Naive thymus-derived CD4-positive, alpha-beta T cell (primary cell): ENCODE measurements at regions not wholly inside any gene's neighbourhood (a gene's known extent, or its start where the extent isn't known, plus 50 kb on each side); places are given as distances from the start of the nearest gene placed in this dataset.

ENCODE experiments used
- ATAC-seq: fragments of 150-1000 bp; cut with Tn5 transposase; 2 replicates; pipeline ENCODE4 v1.10.0; 2021; ENCODE audit warnings: mild to moderate bottlenecking, moderate library complexity
- CTCF ChIA-PET: fragments of 350-600 bp; sonication (Branson Sonifier 250); formaldehyde crosslinking; loops from one replicate; lab custom pipeline; 2021; ENCODE audit warnings: antibody characterized with exemption; lab: Charles Lee
- POLR2A ChIA-PET: fragments of 350-600 bp; sonication (Branson Sonifier 250); formaldehyde crosslinking; loops from one replicate; lab custom pipeline; 2021; ENCODE audit warnings: antibody characterized with exemption, inconsistent platforms; lab: Charles Lee
- DNase-seq, 9 donors: peaks; one replicate each; pipeline versions ENCODE4 v3.0.0 to v3.0.0-alpha.2; 2020 to 2022; ENCODE audit warnings: mixed read lengths in 1 of 9
- H3K27ac ChIP-seq: one replicate; pipeline ENCODE4 v1.7.0; 2013; ENCODE audit warnings: mild to moderate bottlenecking, low read depth, low read length, moderate library complexity
- H3K27me3 ChIP-seq, 2 donors: one replicate each; pipeline ENCODE4 v1.7.0; 2013; ENCODE audit warnings: low read length in 2 of 2, mild to moderate bottlenecking in 2 of 2, moderate library complexity in 2 of 2; ENCODE audit not compliant: control insufficient read depth in 2 of 2, insufficient read depth in 2 of 2
- H3K36me3 ChIP-seq, 3 experiments: 1 replicate in 2 of 3; 2 replicates in 1 of 3; pipeline ENCODE4 v1.7.0; 2013; ENCODE audit warnings: low read length in 3 of 3, mild to moderate bottlenecking in 3 of 3, moderate library complexity in 1 of 3; ENCODE audit not compliant: insufficient read depth in 3 of 3, control insufficient read depth in 2 of 3
- H3K4me1 ChIP-seq, 2 donors: one replicate each; pipeline ENCODE4 v1.7.0; 2013; ENCODE audit warnings: low read length in 2 of 2, mild to moderate bottlenecking in 2 of 2, moderate library complexity in 1 of 2; ENCODE audit not compliant: control insufficient read depth in 2 of 2, insufficient read depth in 2 of 2
- H3K4me3 ChIP-seq: 2 replicates; pipeline ENCODE4 v1.7.0; 2013; ENCODE audit warnings: mild to moderate bottlenecking, low read length
- H3K9me3 ChIP-seq, 3 experiments: 1 replicate in 2 of 3; 2 replicates in 1 of 3; pipeline ENCODE4 v1.7.0; 2013; ENCODE audit warnings: low read length in 3 of 3; ENCODE audit not compliant: control insufficient read depth in 2 of 3
- H3K27ac Mint-ChIP-seq, 9 donors: one replicate each; pipeline ENCODE4 v1.8.0; 2020 to 2022; ENCODE audit warnings: mixed read lengths in 9 of 9, mild to moderate bottlenecking in 8 of 9, moderate library complexity in 5 of 9, inconsistent platforms in 2 of 9
- H3K27me3 Mint-ChIP-seq, 5 donors: one replicate each; pipeline ENCODE4 v1.8.0; 2021 to 2022; ENCODE audit warnings: mixed read lengths in 5 of 5, mild to moderate bottlenecking in 1 of 5
- H3K36me3 Mint-ChIP-seq, 5 donors: one replicate each; pipeline ENCODE4 v1.8.0; 2020 to 2022; ENCODE audit warnings: mixed read lengths in 5 of 5, mild to moderate bottlenecking in 3 of 5, inconsistent platforms in 1 of 5
- H3K4me1 Mint-ChIP-seq, 7 donors: one replicate each; pipeline ENCODE4 v1.8.0; 2020 to 2022; ENCODE audit warnings: mixed read lengths in 7 of 7, mild to moderate bottlenecking in 3 of 7, inconsistent platforms in 1 of 7
- H3K4me3 Mint-ChIP-seq, 10 donors: one replicate each; pipeline ENCODE4 v1.8.0; 2020 to 2022; ENCODE audit warnings: mild to moderate bottlenecking in 10 of 10, mixed read lengths in 10 of 10, moderate library complexity in 6 of 10, inconsistent platforms in 2 of 10
- H3K9me3 Mint-ChIP-seq, 11 donors: one replicate each; pipeline ENCODE4 v1.8.0; 2020 to 2022; ENCODE audit warnings: mixed read lengths in 11 of 11, mild to moderate bottlenecking in 4 of 11, inconsistent platforms in 1 of 11, moderate library complexity in 1 of 11
- intact Hi-C, 2 donors: fragments of 100-400 bp; cut with micrococcal nuclease; formaldehyde crosslinking; loops; one replicate each; pipeline ENCODE4 v1.15.1; 2023

GRCh38 chr18:55839343-55839742, 251.4 kb upstream of the TCF4 start:
- intact Hi-C loops, result no loop called here
- Histone ChIP-seq H3K27me3 (no peaks in the 10 kb centered on the region), H3K9me3 (no peaks in the 10 kb centered on the region), H3K4me3 (no peak overlapping the region), H3K27ac (no peak overlapping the region), H3K4me1 (no peaks in the 10 kb centered on the region), H3K36me3 (no peaks in the 10 kb centered on the region)
- H3K9me3 Mint-ChIP-seq, result peaks cover 0 to 19% (median 7%) of the 10 kb centered on the region in 11 donors
- H3K4me1 Mint-ChIP-seq, result no peaks in the 10 kb centered on the region
- H3K4me3 Mint-ChIP-seq, result no peak overlapping the region
- CTCF ChIA-PET, result no interaction called here
- DNase-seq (no peak), ATAC-seq (no peak)
- no peaks in the 10 kb centered on the region for H3K27me3 Mint-ChIP-seq
- no peaks in the 10 kb centered on the region for H3K36me3 Mint-ChIP-seq
- H3K27ac Mint-ChIP-seq, result no peak overlapping the region
- POLR2A ChIA-PET, result no interaction called here

GRCh38 chr18:55838841-55839240, 250.8 kb upstream of the TCF4 start:
- no peaks in the 10 kb centered on the region for H3K27me3 ChIP-seq
- Mint-ChIP-seq H3K4me3 (no peak overlapping the region), H3K27me3 (no peaks in the 10 kb centered on the region), H3K9me3 (peaks cover 0 to 20% (median 9%) of the 10 kb centered on the region in 11 donors), H3K27ac (no peak overlapping the region), H3K4me1 (no peaks in the 10 kb centered on the region), H3K36me3 (no peaks in the 10 kb centered on the region)
- no peak for ATAC-seq
- H3K9me3 ChIP-seq, result no peaks in the 10 kb centered on the region
- no peak for DNase-seq
- no peak overlapping the region for H3K27ac ChIP-seq
- H3K4me3 ChIP-seq, result no peak overlapping the region
- ChIA-PET POLR2A (no interaction called here), CTCF (no interaction called here)
- no peaks in the 10 kb centered on the region for H3K4me1 ChIP-seq
- no peaks in the 10 kb centered on the region for H3K36me3 ChIP-seq
- intact Hi-C loops, result no loop called here

- ChIA-PET CTCF (no interaction called here), POLR2A (no interaction called here)
- Histone ChIP-seq H3K36me3 (no peaks in the 10 kb centered on the region), H3K27me3 (no peaks in the 10 kb centered on the region), H3K27ac (no peak overlapping the region), H3K4me3 (no peak overlapping the region), H3K4me1 (no peaks in the 10 kb centered on the region), H3K9me3 (no peaks in the 10 kb centered on the region)
- H3K4me3 Mint-ChIP-seq, result no peak overlapping the region
- peaks cover 0 to 24% (median 9%) of the 10 kb centered on the region in 11 donors for H3K9me3 Mint-ChIP-seq
- DNase-seq (no peak), ATAC-seq (no peak)
- H3K36me3 Mint-ChIP-seq, result peaks cover 0 to 3% (median 0%) of the 10 kb centered on the region in 5 donors
- no peaks in the 10 kb centered on the region for H3K4me1 Mint-ChIP-seq
- no peaks in the 10 kb centered on the region for H3K27me3 Mint-ChIP-seq
- H3K27ac Mint-ChIP-seq, result no peak overlapping the region
- intact Hi-C loops, result no loop called here
Measured at GRCh38 chr18:55838319-55838718, 250.3 kb upstream of the TCF4 start.

- Histone ChIP-seq H3K4me1 (no peaks in the 10 kb centered on the region), H3K9me3 (no peaks in the 10 kb centered on the region), H3K4me3 (no peak overlapping the region), H3K27ac (no peak overlapping the region), H3K27me3 (no peaks in the 10 kb centered on the region), H3K36me3 (no peaks in the 10 kb centered on the region)
- H3K36me3 Mint-ChIP-seq, result peaks cover 0 to 3% (median 0%) of the 10 kb centered on the region in 5 donors
- no peaks in the 10 kb centered on the region for H3K4me1 Mint-ChIP-seq
- intact Hi-C loops, result no loop called here
- POLR2A ChIA-PET, result no interaction called here
- no peak for ATAC-seq
- no peak overlapping the region for H3K4me3 Mint-ChIP-seq
- H3K27ac Mint-ChIP-seq, result no peak overlapping the region
- DNase-seq, result no peak
- CTCF ChIA-PET, result no interaction called here
- no peaks in the 10 kb centered on the region for H3K27me3 Mint-ChIP-seq
- H3K9me3 Mint-ChIP-seq, result peaks cover 0 to 17% (median 6%) of the 10 kb centered on the region in 11 donors
Measured at GRCh38 chr18:55833543-55833942, 245.6 kb upstream of the TCF4 start.

- Mint-ChIP-seq H3K9me3 (peaks cover 0 to 13% (median 4%) of the 10 kb centered on the region in 11 donors), H3K4me3 (no peak overlapping the region), H3K27ac (no peak overlapping the region), H3K36me3 (peaks cover 0 to 3% (median 0%) of the 10 kb centered on the region in 5 donors), H3K27me3 (no peaks in the 10 kb centered on the region), H3K4me1 (no peaks in the 10 kb centered on the region)
- intact Hi-C loops, result no loop called here
- Histone ChIP-seq H3K4me1 (no peaks in the 10 kb centered on the region), H3K4me3 (no peak overlapping the region), H3K36me3 (no peaks in the 10 kb centered on the region), H3K27ac (no peak overlapping the region), H3K9me3 (no peaks in the 10 kb centered on the region), H3K27me3 (no peaks in the 10 kb centered on the region)
- POLR2A ChIA-PET, result no interaction called here
- ATAC-seq, result no peak
- CTCF ChIA-PET, result no interaction called here
- no peak for DNase-seq
Measured at GRCh38 chr18:55830544-55830943, 242.6 kb upstream of the TCF4 start.

GRCh38 chr18:55821219-55821618, 233.2 kb upstream of the TCF4 start:
- ATAC-seq (no peak), DNase-seq (no peak)
- H3K4me1 ChIP-seq, result no peaks in the 10 kb centered on the region
- no peak overlapping the region for H3K27ac ChIP-seq
- Mint-ChIP-seq H3K27me3 (no peaks in the 10 kb centered on the region), H3K4me3 (no peak overlapping the region), H3K27ac (no peak overlapping the region), H3K4me1 (no peaks in the 10 kb centered on the region), H3K36me3 (no peaks in the 10 kb centered on the region), H3K9me3 (peaks cover 0 to 6% (median 0%) of the 10 kb centered on the region in 11 donors)
- no peaks in the 10 kb centered on the region for H3K9me3 ChIP-seq
- no peaks in the 10 kb centered on the region for H3K36me3 ChIP-seq
- POLR2A ChIA-PET, result no interaction called here
- CTCF ChIA-PET, result no interaction called here
- no peak overlapping the region for H3K4me3 ChIP-seq
- no peaks in the 10 kb centered on the region for H3K27me3 ChIP-seq
- intact Hi-C loops, result no loop called here

- H3K27me3 ChIP-seq, result no peaks in the 10 kb centered on the region
- CTCF ChIA-PET, result no interaction called here
- Mint-ChIP-seq H3K27me3 (no peaks in the 10 kb centered on the region), H3K36me3 (no peaks in the 10 kb centered on the region), H3K9me3 (peaks cover 0 to 3% (median 0%) of the 10 kb centered on the region in 11 donors), H3K27ac (no peak overlapping the region), H3K4me3 (no peak overlapping the region), H3K4me1 (no peaks in the 10 kb centered on the region)
- no peak overlapping the region for H3K27ac ChIP-seq
- H3K4me3 ChIP-seq, result no peak overlapping the region
- DNase-seq (no peak), ATAC-seq (no peak)
- no peaks in the 10 kb centered on the region for H3K9me3 ChIP-seq
- intact Hi-C loops, result no loop called here
- H3K4me1 ChIP-seq, result no peaks in the 10 kb centered on the region
- H3K36me3 ChIP-seq, result no peaks in the 10 kb centered on the region
- POLR2A ChIA-PET, result no interaction called here
Measured at GRCh38 chr18:55819448-55819847, 231.5 kb upstream of the TCF4 start.
